Progenitor cell of endocrine pancreas (in vitro differentiated cells): ENCODE measurements at regions not wholly inside any gene's neighbourhood (a gene's known extent, or its start where the extent isn't known, plus 50 kb on each side); places are given as distances from the start of the nearest gene placed in this dataset.
A peak's percentile ranks its signal among the peaks of the same experiment; 100 is the strongest.
"Not testable (repeated sequence)": the region's sequence is repeated elsewhere in the genome, so short reads cannot be mapped to it uniquely, and the experiment has no call there.

Source experiments
- DNase-seq: peaks from one replicate; pipeline ENCODE4 v3.0.0; 2021; ENCODE audit warnings: low spot score; ENCODE audit not compliant: unreplicated experiment
- H3K27ac Mint-ChIP-seq: 2 replicates; pipeline ENCODE4 v1.8.0; 2021; ENCODE audit warnings: mild to moderate bottlenecking, moderate library complexity, mixed read lengths
- H3K27me3 Mint-ChIP-seq: 2 replicates; pipeline ENCODE4 v1.8.0; 2021; ENCODE audit warnings: mixed read lengths
- H3K36me3 Mint-ChIP-seq: 2 replicates; pipeline ENCODE4 v1.8.0; 2022; ENCODE audit warnings: mixed read lengths; ENCODE audit not compliant: insufficient read depth
- H3K4me1 Mint-ChIP-seq: 2 replicates; pipeline ENCODE4 v1.8.0; 2021; ENCODE audit warnings: low read depth, mixed read lengths
- H3K4me3 Mint-ChIP-seq: 2 replicates; pipeline ENCODE4 v1.8.0; 2021; ENCODE audit warnings: low read depth, mild to moderate bottlenecking, moderate library complexity, mixed read lengths
- H3K9me3 Mint-ChIP-seq: 2 replicates; pipeline ENCODE4 v1.8.0; 2021; ENCODE audit warnings: low read depth, mixed read lengths
- CTCF ChIP-seq: fragments of 200-600 bp; sonication (generic); IDR thresholded peaks from one replicate; pipeline ENCODE4 v1.5.0; 2021; ENCODE audit warnings: antibody characterized with exemption, mild to moderate bottlenecking; ENCODE audit not compliant: unreplicated experiment

GRCh38 chr12:89230376-89231315 lies 121.7 kb downstream of the DUSP6 start:
- peaks cover 23% of the 10 kb centered on the region for H3K4me1 Mint-ChIP-seq
- H3K27ac Mint-ChIP-seq, result no peak overlapping the region

GRCh38 chr12:89228491-89228890 lies 123.8 kb downstream of the DUSP6 start:
- Mint-ChIP-seq H3K4me1 (peaks cover 30% of the 10 kb centered on the region), H3K27me3 (no peaks in the 10 kb centered on the region), H3K27ac (no peak overlapping the region)

More at GRCh38 chr12:89230376-89231315, 121.7 kb downstream of the DUSP6 start:
- peaks cover 12% of the 10 kb centered on the region for H3K9me3 Mint-ChIP-seq
- no peak for DNase-seq
- H3K4me3 Mint-ChIP-seq, result no peak overlapping the region
- H3K27me3 Mint-ChIP-seq, result no peaks in the 10 kb centered on the region
- H3K36me3 Mint-ChIP-seq, result no peaks in the 10 kb centered on the region
- no peak for TF ChIP-seq CTCF

GRCh38 chr12:89227774-89228173 lies 124.5 kb downstream of the DUSP6 start:
- peaks cover 32% of the 10 kb centered on the region for H3K4me1 Mint-ChIP-seq
- no peak overlapping the region for H3K4me3 Mint-ChIP-seq
- H3K36me3 Mint-ChIP-seq, result peaks cover 1% of the 10 kb centered on the region
- peaks cover 13% of the 10 kb centered on the region for H3K9me3 Mint-ChIP-seq
- no peak for TF ChIP-seq CTCF
- no peak overlapping the region for H3K27ac Mint-ChIP-seq
- no peaks in the 10 kb centered on the region for H3K27me3 Mint-ChIP-seq
- no peak for DNase-seq

More at GRCh38 chr12:89228491-89228890, 123.8 kb downstream of the DUSP6 start:
- H3K9me3 Mint-ChIP-seq, result peaks cover 14% of the 10 kb centered on the region
- H3K4me3 Mint-ChIP-seq, result no peak overlapping the region
- H3K36me3 Mint-ChIP-seq, result no peaks in the 10 kb centered on the region
- TF ChIP-seq CTCF, result no peak
- DNase-seq, result no peak

GRCh38 chr12:89225808-89226411 lies 126.4 kb downstream of the DUSP6 start:
- H3K9me3 Mint-ChIP-seq, result peaks cover 16% of the 10 kb centered on the region
- H3K27me3 Mint-ChIP-seq, result no peaks in the 10 kb centered on the region
- H3K36me3 Mint-ChIP-seq, result peaks cover 1% of the 10 kb centered on the region
- TF ChIP-seq CTCF, result no peak
- H3K27ac Mint-ChIP-seq, result peak overlapping the region; percentile 81
- peaks cover 31% of the 10 kb centered on the region for H3K4me1 Mint-ChIP-seq
- no peak for DNase-seq
- peak overlapping the region; percentile 29 for H3K4me3 Mint-ChIP-seq

- peaks cover 1% of the 10 kb centered on the region for H3K36me3 Mint-ChIP-seq
- no peak for TF ChIP-seq CTCF
- peaks cover 20% of the 10 kb centered on the region for H3K9me3 Mint-ChIP-seq
- no peaks in the 10 kb centered on the region for H3K27me3 Mint-ChIP-seq
- DNase-seq, result no peak
- H3K4me1 Mint-ChIP-seq, result peaks cover 30% of the 10 kb centered on the region
- H3K4me3 Mint-ChIP-seq, result no peak overlapping the region
- H3K27ac Mint-ChIP-seq, result no peak overlapping the region
These were observed 126.9 kb downstream of the DUSP6 start for GRCh38 chr12:89225401-89225800.

- H3K36me3 Mint-ChIP-seq, H3K27ac Mint-ChIP-seq, H3K4me3 Mint-ChIP-seq, DNase-seq, H3K27me3 Mint-ChIP-seq: not testable (repeated sequence)
- peaks cover 20% of the 10 kb centered on the region for H3K9me3 Mint-ChIP-seq
- peaks cover 23% of the 10 kb centered on the region for H3K4me1 Mint-ChIP-seq
These were observed 129.7 kb downstream of the DUSP6 start for GRCh38 chr12:89222580-89222979.
